SU-DHL-6 (cell line): ENCODE measurements at regions not wholly inside any gene's neighbourhood (a gene's known extent, or its start where the extent isn't known, plus 50 kb on each side); places are given as distances from the start of the nearest gene placed in this dataset.

Experiments used
- EZH2phosphoT487 ChIP-seq: fragments of 200-600 bp; sonication (generic), shearing (Covaris generic); conservative IDR thresholded peaks from 2 replicates; pipeline ENCODE4 v1.6.1; 2018; ENCODE audit warnings: mild to moderate bottlenecking, antibody characterized with exemption, low read length, moderate library complexity, mixed read lengths
- TF ChIP-seq, protein P1 (sequence below): fragments of 200-600 bp; sonication (generic); IDR thresholded peaks from one replicate; pipeline ENCODE4 v1.5.1; 2017; ENCODE audit warnings: antibody characterized with exemption, mild to moderate bottlenecking, low read length, moderate library complexity; ENCODE audit not compliant: insufficient read depth, poor library complexity, severe bottlenecking

- TF ChIP-seq, protein P1, sequence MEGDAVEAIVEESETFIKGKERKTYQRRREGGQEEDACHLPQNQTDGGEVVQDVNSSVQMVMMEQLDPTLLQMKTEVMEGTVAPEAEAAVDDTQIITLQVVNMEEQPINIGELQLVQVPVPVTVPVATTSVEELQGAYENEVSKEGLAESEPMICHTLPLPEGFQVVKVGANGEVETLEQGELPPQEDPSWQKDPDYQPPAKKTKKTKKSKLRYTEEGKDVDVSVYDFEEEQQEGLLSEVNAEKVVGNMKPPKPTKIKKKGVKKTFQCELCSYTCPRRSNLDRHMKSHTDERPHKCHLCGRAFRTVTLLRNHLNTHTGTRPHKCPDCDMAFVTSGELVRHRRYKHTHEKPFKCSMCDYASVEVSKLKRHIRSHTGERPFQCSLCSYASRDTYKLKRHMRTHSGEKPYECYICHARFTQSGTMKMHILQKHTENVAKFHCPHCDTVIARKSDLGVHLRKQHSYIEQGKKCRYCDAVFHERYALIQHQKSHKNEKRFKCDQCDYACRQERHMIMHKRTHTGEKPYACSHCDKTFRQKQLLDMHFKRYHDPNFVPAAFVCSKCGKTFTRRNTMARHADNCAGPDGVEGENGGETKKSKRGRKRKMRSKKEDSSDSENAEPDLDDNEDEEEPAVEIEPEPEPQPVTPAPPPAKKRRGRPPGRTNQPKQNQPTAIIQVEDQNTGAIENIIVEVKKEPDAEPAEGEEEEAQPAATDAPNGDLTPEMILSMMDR, result no peak
- TF ChIP-seq EZH2phosphoT487, result no peak
These were observed 1041.2 kb upstream of the CDH2 start for GRCh38 chr18:29218091-29218490.
